ENCODE measurements at regions not wholly inside any gene's neighbourhood (a gene's known extent, or its start where the extent isn't known, plus 50 kb on each side); places are given as distances from the start of the nearest gene placed in this dataset.

DNA sequence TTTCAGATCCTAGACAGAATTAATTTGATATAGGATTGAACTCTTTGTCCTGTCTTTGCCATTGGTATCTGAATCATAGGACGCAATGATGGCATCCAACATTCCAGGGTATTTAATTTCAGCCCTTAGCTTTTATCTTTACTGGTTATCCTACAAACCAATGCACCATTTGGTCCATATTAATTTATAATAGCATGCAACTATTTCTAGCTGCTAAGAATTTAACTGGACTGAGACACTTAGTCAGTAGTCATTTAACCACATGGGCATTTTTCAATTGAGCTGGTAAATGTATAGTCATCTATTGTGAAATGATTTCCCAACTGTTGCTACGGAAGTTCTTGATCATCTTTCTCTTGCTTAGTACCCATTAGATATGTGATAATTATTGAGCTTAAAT lies 141.1 kb downstream of the CD164 start:
- H3K4me1 ChIP-seq (ENCODE audit: control insufficient read depth, insufficient read depth, low read length), result peaks cover 4% of the 10 kb centered on the region; the same call in 1 of the 2 replicates
- CTCF ChIA-PET, result interaction anchor here (0.6 to 1.0 kb wide), 3 partner anchors 21 to 515 kb away, joined by 3 read pairs; no protein-coding TSS in a partner anchor
- H3K4me3 ChIP-seq (ENCODE audit: low read depth, low read length), result no peak overlapping the region
- H3K27ac ChIP-seq (ENCODE audit: extremely low read depth, low read depth, low read length), result no peak overlapping the region
- H3K36me3 ChIP-seq (ENCODE audit: control insufficient read depth in 2 of 2, insufficient read depth in 1 of 2, low read length in 2 of 2), result no peaks in the 10 kb centered on the region
- TF ChIP-seq ZNF202 (tag by site-specific recombination; IDR thresholded peaks at IDR 0.05; ENCODE audit: borderline replicate concordance), result no peak
- no peak for TF ChIP-seq ZNF510 (tag by site-specific recombination; IDR thresholded peaks at IDR 0.05; ENCODE audit: insufficient replicate concordance)
- no peak for TF ChIP-seq ZNF837 (tag by site-specific recombination; IDR thresholded peaks at IDR 0.05)
- TF ChIP-seq ZNF560 (tag by site-specific recombination; IDR thresholded peaks at IDR 0.05; ENCODE audit: borderline replicate concordance), result no peak
- POLR2A ChIA-PET, result no interaction called here
- H3K9me3 ChIP-seq (ENCODE audit: control insufficient read depth, insufficient read depth, low read depth, low read length), result no peaks in the 10 kb centered on the region

- ChIA-PET CTCF (interaction anchor here (0.6 kb wide), 1 partner anchor 516 kb away, joined by 3 read pairs; no protein-coding TSS in a partner anchor), POLR2A (no interaction called here)
- H3K4me3 ChIP-seq (ENCODE audit: low read depth, low read length), result no peak overlapping the region
- H3K4me1 ChIP-seq (ENCODE audit: control insufficient read depth, insufficient read depth, low read length), result peaks cover 4% of the 10 kb centered on the region; the same call in 1 of the 2 replicates
- H3K9me3 ChIP-seq (ENCODE audit: control insufficient read depth, insufficient read depth, low read depth, low read length), result no peaks in the 10 kb centered on the region
- no peaks in the 10 kb centered on the region for H3K36me3 ChIP-seq (ENCODE audit: control insufficient read depth in 2 of 2, insufficient read depth in 1 of 2, low read length in 2 of 2)
- TF ChIP-seq ZNF768 (tag by site-specific recombination; IDR thresholded peaks at IDR 0.05) (no peak), ZFP69B (tag by site-specific recombination; IDR thresholded peaks at IDR 0.05) (no peak), KLF8 (tag by site-specific recombination; IDR thresholded peaks at IDR 0.05) (no peak), ZNF621 (tag by site-specific recombination; IDR thresholded peaks at IDR 0.05) (no peak)
- TF ChIP-seq, protein P1, sequence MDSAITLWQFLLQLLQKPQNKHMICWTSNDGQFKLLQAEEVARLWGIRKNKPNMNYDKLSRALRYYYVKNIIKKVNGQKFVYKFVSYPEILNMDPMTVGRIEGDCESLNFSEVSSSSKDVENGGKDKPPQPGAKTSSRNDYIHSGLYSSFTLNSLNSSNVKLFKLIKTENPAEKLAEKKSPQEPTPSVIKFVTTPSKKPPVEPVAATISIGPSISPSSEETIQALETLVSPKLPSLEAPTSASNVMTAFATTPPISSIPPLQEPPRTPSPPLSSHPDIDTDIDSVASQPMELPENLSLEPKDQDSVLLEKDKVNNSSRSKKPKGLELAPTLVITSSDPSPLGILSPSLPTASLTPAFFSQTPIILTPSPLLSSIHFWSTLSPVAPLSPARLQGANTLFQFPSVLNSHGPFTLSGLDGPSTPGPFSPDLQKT (IDR thresholded peaks at IDR 0.05; ENCODE audit: borderline replicate concordance, low read depth, low read length), result no peak
- H3K27ac ChIP-seq (ENCODE audit: extremely low read depth, low read depth, low read length), result no peak overlapping the region
Observed at GRCh38 chr6:109240370-109241084, 141.7 kb downstream of the CD164 start.

- Histone ChIP-seq H3K9me3 (ENCODE audit: control insufficient read depth, insufficient read depth, low read depth, low read length) (no peaks in the 10 kb centered on the region), H3K4me3 (ENCODE audit: low read depth, low read length) (no peak overlapping the region), H3K4me1 (ENCODE audit: control insufficient read depth, insufficient read depth, low read length) (peaks cover 4% of the 10 kb centered on the region; the same call in 1 of the 2 replicates), H3K36me3 (ENCODE audit: control insufficient read depth in 2 of 2, insufficient read depth in 1 of 2, low read length in 2 of 2) (no peaks in the 10 kb centered on the region), H3K27ac (ENCODE audit: extremely low read depth, low read depth, low read length) (no peak overlapping the region)
- ChIA-PET POLR2A (no interaction called here), CTCF (interaction anchor here (0.7 to 1.3 kb wide), 2 partner anchors 12 to 13 kb away, joined by 4 to 7 read pairs; no protein-coding TSS in a partner anchor)
- TF ChIP-seq ZBTB8A (tag by site-specific recombination; IDR thresholded peaks at IDR 0.05) (no peak), SALL2 (tag by site-specific recombination; IDR thresholded peaks at IDR 0.05; ENCODE audit: borderline replicate concordance) (no peak), ZNF335 (tag by site-specific recombination; conservative IDR thresholded peaks at IDR 0.05) (no peak)
- TF ChIP-seq, protein P2, sequence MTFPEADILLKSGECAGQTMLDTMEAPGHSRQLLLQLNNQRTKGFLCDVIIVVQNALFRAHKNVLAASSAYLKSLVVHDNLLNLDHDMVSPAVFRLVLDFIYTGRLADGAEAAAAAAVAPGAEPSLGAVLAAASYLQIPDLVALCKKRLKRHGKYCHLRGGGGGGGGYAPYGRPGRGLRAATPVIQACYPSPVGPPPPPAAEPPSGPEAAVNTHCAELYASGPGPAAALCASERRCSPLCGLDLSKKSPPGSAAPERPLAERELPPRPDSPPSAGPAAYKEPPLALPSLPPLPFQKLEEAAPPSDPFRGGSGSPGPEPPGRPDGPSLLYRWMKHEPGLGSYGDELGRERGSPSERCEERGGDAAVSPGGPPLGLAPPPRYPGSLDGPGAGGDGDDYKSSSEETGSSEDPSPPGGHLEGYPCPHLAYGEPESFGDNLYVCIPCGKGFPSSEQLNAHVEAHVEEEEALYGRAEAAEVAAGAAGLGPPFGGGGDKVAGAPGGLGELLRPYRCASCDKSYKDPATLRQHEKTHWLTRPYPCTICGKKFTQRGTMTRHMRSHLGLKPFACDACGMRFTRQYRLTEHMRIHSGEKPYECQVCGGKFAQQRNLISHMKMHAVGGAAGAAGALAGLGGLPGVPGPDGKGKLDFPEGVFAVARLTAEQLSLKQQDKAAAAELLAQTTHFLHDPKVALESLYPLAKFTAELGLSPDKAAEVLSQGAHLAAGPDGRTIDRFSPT (tag by site-specific recombination; IDR thresholded peaks at IDR 0.05), result no peak
Observed at GRCh38 chr6:109239651-109240321, 142.5 kb downstream of the CD164 start.
